ENCODE measurements at regions not wholly inside any gene's neighbourhood (a gene's known extent, or its start where the extent isn't known, plus 50 kb on each side); places are given as distances from the start of the nearest gene placed in this dataset.

DNA sequence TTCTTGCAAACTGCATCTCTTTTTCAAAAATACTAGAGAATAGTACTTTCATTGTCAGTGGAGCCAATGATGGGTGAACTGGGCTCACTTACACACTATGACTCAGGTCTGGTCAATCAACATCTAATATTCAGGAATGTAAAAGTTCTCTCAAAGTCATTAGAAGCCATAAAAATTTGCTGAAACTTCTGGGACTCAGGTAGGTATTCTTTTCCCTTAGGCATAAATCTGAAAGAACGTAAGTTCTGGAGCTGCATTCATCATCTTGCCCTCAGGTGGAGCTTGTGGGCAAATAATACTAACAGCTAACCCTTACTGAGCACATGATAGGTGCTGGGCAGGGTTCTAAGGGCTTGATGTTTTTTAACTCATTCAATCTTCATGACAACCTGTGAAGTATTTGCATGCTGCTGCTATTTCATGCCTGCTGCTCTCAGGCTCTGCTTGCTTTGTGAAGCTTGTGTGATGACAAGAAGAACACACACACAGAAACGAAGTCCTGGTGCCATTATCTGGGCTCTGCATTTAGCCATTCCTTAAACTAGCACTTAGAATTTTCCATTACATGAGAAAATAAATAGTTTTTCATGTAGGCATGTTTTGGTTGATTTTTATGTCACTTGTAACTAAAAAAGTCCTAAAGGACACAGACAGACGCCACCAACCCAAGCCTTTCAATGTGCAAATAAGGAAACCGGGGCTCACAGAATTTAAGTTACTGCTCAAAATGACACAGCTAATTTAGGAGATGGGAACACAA lies 394.2 kb upstream of the LYPLAL1 start:
- no peak for DNase-seq

DNA sequence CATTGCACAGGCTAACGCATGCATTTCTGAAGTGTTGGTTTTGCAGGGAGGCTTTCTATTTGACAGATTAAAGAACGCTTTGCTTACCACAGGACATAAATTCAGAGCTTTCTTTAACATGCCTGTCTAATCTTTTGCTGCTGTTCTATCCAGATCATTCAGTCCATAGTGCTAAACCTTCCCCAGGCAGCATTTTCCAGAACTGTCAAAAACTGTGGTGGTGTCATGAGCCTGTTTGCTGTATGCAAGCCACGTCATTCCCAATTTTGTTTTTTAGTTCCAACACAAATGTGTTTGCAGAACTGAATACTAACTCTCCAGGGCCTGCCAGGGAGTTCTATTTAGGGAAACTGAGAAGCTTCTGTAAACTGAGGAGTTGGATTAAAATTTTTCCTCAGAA lies 390.5 kb upstream of the LYPLAL1 start:
- DNase-seq, result no peak

DNA sequence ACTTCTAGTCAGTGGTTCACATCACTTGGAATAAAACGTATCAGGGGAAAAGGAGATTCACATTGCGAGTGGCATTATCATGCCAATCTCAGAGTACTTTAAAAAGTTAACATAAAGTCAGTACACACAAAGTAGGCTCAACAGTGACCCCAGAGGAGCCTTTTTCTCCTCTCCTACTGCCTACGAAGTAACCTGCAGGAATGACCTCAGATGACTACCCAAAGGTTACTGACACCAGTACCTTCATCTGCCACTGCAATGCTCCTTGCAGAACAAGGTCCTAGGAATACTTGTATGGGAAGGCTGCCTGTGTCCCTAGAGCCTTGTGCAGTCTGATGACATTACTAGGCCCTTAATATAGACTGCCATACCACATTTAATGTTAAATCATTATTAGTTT lies 389.8 kb upstream of the LYPLAL1 start:
- no peak for DNase-seq

DNA sequence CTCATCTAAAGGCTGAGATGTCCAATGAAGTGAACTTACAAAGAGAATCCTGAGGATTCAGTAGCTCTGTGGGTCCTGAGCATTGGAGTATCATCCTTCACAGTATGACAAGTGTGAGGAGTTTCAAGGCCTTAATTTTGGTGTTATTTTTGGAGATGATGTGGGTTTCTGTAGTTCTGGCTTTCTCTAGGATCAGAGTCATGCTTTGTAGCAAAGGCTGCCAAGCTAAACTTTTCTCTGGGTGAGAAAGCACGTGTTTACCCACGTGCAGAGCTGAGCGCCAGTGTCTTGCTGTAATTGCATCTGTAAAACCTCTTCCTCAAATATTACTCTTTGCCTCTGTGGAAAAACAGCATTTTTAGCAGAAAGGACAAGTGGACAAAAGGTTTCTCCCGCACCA lies 387.8 kb upstream of the LYPLAL1 start:
- no peak for DNase-seq

DNA sequence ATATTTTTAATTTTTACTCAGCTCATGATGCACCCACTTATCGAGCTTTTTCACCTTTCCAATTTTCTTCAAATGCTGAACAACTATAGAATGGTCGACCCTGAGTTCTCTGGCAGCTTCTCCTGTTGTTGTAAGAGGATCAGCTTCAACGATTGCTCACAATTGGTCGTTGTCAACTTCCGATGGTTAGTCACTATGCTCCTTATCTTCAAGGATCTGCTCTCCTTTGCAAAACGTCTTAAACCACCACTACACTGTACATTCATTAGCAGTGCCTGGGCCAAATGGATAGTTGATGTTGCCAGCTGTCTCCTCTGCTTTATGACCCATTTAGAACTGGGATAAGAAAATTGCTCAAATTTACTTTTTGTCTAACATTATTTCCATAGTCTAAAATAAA lies 385.9 kb upstream of the LYPLAL1 start:
- no peak for DNase-seq

DNA sequence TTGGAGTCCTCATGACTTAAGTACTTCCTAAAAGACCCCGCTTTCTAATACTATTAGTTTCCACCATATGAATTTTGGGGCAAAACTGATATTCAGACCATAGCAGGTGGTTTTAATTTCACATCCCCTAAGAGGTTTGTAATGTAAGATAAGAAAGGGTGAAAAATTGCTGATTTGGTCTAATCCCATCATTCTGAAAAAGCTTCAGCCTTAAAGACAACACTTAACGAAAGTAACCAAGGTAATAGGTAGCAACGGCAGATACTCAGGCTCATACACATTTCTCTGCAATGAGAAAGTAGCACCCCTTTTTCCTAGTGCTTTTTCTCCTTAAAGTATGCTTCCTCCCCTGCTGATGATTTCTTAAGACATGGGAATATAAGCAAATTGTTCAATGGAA lies 376.9 kb upstream of the LYPLAL1 start:
- no peak for DNase-seq

DNA sequence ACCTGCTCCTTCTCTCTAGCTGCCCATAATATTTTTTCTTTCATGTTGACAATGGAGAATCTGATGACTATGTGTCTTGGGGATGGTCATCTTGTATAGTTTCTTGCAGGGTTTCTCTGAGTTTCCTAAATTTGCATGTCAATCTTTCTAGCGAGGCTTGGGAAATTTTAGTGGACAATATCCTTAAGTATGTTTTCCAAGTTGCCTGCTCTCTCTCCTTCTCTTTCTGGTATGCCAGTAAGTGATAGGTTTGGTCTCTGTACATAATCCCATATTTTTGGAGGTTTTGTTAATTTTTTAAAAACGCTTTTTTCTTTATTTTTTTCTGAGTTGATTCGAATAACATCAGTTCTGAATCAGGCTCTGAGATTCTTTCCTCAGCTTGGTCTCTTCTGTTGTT lies 370.9 kb upstream of the LYPLAL1 start:
- DNase-seq, result no peak

DNA sequence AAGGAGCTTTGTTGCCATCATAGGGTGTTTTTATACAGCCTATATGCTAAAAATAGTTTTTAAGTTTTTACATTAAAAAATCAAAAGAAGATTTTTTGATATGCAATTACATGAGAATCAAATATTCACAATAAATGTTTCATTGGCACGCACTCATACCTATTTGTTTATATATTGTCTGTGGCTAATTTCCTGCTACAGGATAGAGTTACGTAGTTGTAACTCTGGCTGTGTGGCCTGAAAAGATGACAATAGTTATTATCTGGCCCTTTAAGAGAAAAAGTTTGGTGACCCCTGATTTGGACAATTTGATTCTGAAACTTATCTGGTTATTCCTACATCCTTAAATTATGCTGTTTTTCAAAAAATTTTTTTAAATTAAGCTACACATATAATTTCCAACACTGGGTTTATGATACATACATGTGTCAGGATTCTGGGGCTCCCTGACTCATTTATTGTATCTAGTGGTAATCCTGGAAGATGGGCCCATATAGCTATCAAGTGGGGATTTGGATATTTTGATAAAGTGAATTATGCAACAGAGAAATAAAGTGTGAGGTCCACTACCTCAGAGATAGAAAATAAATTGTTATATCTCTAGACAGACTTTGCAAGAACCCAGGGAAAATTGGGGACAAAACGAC lies 370.2 kb upstream of the LYPLAL1 start:
- no peak for DNase-seq

DNA sequence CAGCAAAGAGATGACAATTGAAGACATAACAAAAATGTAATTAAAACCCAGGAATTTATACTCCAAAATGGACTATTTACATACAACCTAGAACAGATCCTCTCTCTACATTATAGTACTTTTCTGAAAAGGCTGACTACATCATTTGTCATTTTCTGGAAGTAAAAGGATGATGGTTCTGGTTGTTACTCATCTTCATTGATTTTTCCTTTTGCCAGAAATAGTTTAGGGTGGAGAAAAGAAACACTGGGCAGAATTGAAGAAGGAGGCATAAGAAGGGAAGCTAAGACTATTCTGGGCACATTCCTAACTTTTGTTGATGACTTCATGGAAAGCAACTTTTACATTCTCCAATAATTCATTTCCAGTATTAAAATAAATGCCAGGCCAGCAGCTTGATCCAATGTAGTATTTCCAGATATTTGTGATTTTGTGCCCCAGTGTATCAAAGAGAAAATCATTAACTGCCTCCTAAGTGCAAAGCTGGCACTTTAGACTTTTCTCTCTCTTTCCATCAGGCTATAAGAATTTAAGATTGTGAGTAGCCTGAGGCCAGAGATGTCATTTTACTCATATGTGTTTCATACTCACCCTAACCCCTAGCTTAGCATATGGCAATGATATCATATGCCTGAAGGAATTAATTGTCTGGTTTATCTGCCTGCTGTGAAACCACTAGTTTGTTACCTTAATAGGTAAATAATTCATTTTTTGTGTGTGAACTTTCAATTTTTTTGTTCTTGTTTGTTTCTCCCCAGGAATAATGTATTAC lies 369.5 kb upstream of the LYPLAL1 start:
- no peak for DNase-seq

DNA sequence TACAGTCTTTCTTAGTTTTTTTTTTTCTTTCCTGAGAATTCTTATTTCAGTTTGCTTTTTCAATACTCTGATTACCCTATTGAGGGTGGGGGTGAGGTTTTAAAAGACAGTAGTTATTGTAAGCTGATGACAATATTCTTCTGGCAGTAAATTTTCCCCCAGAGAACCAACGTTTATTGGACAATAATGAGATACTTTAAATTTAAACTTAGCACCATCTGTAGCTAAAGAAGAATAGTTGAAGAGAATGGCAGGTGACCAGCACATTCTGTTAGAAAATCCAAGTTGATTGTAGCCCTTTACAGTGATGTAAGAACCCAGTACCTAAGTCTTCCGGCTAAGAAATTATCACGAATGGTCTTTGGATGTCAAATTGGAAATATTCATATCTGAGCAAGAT lies 364.6 kb upstream of the LYPLAL1 start:
- no peak for DNase-seq

DNA sequence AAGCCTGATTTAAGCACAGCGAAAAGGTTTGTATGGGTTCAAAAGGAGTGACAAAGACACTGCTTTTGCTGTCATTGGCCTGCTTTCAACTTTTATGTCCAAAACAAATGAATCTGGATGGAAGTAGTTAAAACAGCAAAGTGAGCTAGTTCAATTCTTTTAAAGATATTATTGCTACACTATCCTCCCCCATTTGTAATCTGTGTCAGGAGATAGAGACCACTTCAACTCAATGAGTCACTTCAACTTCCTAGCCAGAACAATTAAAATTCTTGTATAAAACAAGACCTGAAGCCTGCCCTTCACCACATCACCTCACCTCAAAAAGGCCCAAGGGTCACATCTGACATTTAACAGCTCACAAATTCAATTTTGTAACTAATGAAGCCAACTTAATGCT lies 364.1 kb upstream of the LYPLAL1 start:
- no peak for DNase-seq

DNA sequence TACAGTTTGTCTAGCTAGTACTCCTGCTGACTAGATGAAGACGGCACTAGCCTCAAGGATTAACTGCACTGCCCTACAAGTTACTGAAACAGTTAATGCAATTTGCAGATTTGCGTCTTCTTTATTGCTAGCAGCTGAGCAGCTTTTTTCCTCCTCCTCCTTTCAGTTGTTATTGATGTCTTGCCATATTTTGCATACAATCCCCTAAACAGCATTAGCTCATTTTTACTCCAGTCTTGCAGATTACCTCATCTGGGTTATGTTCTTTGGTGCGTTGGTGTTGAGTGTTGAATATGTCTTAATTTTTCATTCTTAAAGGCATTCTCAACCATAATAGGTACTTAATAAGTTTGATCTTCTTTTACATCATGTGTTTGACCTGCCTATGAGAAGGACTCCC lies 363.4 kb upstream of the LYPLAL1 start:
- no peak for DNase-seq

DNA sequence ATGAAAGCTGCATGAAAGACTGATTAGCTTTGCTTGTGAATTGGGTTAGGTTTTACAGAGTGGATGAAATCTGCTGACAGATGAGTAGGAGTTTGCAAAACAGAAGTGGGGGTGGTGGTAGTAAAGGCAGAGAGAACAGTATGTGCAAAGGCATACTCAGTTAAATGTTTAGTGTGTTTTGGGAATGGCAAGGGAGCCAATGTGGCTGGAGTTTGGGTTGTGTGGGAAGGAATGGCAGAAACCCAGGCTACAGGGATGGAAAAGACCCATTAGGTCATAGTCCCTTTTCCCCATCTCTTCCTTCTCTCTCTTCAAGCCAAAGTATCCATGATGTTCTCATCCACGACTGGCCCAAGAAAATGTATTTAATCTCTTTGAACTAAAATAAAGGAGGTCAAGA lies 362.2 kb upstream of the LYPLAL1 start:
- DNase-seq, result no peak

DNA sequence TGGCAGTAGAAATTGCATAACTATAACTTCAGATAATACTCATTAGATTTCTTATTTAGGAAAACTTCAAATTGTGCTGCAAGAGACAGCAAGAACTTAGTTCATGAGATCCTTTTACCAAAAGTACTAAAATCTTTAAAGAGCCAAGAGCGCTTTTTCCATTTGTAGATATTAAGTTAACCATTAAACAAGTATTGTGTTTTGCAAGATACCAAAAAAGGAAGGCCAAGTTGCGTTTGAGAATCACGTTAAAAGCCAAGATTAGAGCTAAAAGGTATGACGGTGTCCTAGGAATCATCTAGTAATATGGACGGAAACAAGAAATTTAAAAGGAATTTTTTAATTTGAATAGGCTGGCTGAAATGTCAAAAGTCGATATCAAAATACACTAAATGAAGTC lies 361.3 kb upstream of the LYPLAL1 start:
- no peak for DNase-seq

DNA sequence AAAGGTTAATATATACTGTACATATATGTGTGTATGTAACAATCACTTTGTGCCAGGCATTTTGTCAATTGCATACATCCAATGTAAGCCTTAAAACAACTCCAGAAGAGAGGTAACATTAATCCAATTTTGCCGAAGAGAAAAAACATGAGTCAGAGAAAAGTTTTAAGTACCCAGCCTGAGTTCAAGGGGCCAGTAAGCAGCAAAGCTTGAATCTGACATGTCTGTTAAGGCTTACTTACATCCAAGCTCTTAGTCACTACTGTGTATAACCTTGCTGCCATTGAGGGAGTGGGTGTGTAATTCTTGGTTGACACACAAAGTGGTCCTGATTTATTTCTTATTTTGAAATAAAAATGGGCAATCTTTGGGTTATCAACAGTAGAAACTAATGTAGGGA lies 360.4 kb upstream of the LYPLAL1 start:
- DNase-seq, result no peak

DNA sequence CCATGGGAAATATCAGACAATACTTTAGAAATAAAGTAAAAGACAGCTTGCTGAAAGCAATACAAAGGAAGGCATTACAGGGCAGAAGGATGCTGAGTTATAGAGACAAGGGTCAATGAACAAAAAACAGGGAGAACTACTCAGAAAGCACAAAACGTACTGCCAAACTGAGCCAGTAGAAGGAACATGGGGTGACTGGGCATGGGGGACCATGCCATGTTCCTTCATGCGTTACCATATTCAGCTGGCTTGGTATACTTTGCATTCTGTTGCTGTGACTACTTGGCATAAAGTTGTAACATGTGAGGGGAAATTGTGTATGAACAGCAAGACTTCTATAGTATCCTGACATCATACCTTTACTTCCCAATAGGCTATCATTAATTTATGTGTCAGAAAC lies 358.6 kb upstream of the LYPLAL1 start:
- no peak for DNase-seq

DNA sequence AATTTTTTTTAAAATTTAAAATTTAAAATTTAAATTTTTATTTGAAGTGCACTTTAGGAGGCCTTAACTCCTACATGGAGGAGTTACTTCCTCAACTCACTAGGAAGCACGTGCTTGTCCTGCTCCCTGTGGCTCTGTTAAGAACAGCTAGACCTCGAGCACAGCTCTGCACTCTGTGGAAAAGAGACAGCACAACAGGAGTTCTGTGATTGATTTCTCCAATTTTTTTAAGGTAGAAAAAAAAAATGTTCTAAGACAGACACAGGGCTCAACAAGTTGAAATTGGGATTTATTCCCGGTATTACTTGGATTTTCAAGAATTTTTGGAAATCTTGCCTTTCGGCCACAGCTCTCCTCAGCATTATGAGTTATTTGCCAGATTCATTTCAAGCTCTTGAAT lies 356.6 kb upstream of the LYPLAL1 start:
- no peak for DNase-seq

DNA sequence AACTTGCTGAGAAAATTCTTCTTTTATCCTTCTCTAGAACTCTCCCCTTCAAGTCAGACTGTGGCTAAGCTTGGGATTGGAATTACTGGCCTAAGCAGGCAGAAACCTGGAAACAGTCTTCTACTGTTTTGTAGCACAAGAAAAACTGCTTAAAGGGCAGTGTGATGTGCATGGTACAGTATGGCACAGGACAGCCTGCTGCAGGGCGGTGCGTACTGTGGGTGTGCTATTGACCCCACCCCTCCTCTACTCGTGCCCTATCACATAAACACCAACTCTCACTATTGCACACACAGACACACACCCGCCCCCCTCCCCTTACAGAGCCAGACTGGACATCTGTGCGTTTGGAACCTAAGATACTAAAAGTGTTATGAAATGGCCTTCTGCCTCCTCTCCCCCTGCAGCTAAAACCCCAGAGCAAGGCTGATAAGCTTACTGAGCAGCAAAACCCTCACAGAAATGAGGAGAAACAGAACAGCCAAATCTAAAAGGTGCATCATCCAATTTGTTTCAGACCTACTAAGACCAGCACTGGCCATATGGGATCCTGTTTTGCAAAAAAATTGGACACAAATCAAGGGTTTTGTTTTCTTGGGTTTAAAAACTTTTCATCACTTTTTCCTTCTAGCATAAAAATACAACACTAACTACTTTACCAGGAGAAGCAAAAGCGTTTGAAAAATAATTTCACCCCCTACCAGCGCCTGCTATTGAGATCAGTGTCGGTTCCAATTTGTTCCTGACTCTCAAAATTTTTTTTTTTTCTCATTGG lies 355.8 kb upstream of the LYPLAL1 start:
- DNase-seq, result no peak

DNA sequence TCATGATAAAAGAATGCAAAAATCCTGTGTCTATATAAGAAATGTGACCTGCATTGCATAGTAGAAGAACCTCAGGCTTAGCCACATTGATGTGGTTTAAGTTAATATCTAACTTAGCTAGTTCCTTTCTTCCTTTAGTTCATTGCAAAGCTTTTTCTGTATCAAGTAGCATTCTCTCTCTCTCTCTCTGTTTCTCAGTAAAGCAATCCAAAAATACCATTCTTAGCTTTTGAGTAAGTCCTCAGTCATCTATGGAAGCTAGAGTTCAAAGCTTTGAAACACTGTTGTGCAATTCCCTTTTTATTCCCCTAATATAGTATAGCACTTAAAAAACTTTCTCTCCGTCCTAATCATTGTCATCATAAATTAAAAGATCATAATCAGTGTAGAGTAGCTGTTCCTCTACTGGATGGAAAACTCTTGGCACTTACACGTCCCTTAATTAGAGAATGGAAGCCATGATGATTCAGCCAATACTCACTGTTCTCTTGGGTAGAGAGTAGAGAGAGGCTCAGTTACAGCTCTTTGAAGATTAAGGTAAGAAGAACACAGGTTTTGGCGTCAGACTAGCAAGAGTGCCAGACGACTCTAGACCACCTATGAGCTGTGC lies 350.3 kb upstream of the LYPLAL1 start:
- DNase-seq, result no peak

DNA sequence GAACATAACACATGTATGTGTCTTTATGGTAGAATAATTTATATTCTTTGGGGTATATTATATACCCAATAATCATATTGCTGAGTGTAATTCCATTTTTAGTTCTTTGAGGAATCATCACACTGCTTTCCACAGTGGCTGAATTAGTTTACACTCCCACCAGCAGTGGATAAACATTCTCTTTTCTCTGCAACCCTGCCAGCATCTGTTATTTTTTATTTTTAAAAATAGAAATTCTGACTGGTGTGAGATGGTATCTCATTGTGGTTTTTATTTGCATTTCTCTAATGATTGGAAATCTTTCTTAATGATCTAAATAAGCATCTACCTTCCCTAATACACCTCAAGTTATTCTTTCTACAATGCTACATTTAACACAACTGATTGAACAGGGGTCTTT lies 346.2 kb upstream of the LYPLAL1 start:
- DNase-seq, result no peak

DNA sequence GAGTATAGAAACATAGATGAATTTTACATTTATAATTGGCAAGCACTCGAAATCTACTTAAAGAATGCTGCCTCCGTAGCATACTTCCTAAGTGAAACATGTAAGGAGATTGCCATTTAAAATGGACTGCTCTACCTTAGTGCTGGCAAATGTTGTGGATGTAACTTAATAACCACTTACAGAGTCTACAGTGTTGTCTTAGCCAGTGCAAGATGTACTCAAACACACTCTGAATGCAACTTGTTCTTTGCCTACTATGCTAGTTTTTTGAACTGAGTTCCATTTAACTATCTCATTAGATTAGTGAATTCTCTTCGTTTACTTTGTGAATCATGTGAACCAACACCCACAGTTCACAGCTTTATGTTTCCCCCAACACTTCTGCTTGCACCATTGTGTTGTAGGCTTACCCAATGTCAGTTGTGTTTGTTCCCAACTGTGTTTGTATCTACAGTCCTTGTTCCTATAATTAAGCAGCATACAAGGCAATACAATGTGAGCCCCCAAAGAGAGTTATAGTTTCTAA lies 345.5 kb upstream of the LYPLAL1 start:
- no peak for DNase-seq

DNA sequence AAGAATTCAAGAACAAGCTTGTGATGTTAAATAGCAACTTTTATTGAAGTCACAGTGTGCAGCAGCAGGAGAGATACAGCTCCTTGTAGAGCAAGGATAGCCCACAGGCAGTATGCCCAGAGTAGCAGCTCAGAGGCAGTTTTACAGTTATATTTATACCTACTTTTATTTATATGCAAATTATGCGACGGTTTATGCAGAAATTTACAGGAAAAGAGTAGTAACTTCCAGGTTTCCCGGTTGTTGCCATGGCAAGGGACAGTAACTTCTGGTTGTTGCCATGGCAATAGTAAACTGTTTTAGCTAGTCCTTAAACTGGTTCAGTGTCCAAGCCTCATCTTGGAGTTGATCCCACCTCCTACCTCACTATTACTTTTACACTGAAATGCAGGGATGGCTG lies 344.6 kb upstream of the LYPLAL1 start:
- DNase-seq, result no peak

DNA sequence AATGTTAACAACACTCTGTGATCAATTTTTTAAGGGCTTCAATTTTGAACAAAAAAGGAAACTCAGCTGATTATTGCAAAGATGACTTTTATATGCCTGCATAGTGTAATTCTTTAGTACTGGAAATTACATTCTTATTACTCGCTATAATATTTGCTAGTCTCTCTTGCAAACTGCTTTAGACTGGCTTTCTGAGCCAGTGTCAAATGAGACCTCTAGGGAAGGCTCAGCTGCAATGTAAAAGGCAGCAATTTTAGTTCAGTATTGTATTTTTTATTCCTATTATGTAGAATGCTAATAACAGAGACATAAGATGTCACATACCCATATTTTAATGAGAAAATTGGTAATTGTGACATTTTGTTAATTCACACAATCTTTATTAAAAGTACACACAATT lies 338.1 kb upstream of the LYPLAL1 start:
- no peak for DNase-seq

Measured in DMS79 (cell line).